H9 (cell line): ENCODE measurements at regions not wholly inside any gene's neighbourhood (a gene's known extent, or its start where the extent isn't known, plus 50 kb on each side); places are given as distances from the start of the nearest gene placed in this dataset.

ENCODE experiments used
- DNase-seq: peaks from one replicate; pipeline ENCODE4 v3.0.0-alpha.2; 2017
- H2AFZ ChIP-seq: one replicate; pipeline ENCODE4 v1.6.1; 2013; ENCODE audit warnings: mild to moderate bottlenecking, low read length, control low read depth, moderate library complexity
- H2AK5ac ChIP-seq: 2 replicates; pipeline ENCODE4 v1.6.1; 2013; ENCODE audit warnings: low read length, control low read depth, mixed read lengths; ENCODE audit not compliant: insufficient read length
- H2BK120ac ChIP-seq: one replicate; pipeline ENCODE4 v1.6.1; 2013; ENCODE audit warnings: low read depth, mild to moderate bottlenecking, low read length, control low read depth, inconsistent platforms; ENCODE audit not compliant: poor library complexity, severe bottlenecking
- H2BK12ac ChIP-seq: 2 replicates; pipeline ENCODE4 v1.6.1; 2013; ENCODE audit warnings: low read length, control low read depth, mixed read lengths, low read depth; ENCODE audit not compliant: insufficient read length
- H2BK15ac ChIP-seq: 2 replicates; pipeline ENCODE4 v1.6.1; 2013; ENCODE audit warnings: low read depth, low read length, control low read depth
- H2BK20ac ChIP-seq: one replicate; pipeline ENCODE4 v1.6.1; 2013; ENCODE audit warnings: low read depth, mild to moderate bottlenecking, low read length, control low read depth, inconsistent platforms; ENCODE audit not compliant: poor library complexity, severe bottlenecking
- H2BK5ac ChIP-seq: 2 replicates; pipeline ENCODE4 v1.6.1; 2013; ENCODE audit warnings: low read length, control low read depth, mixed read lengths; ENCODE audit not compliant: insufficient read length
- H3K14ac ChIP-seq: 2 replicates; pipeline ENCODE4 v1.6.1; 2013; ENCODE audit warnings: low read length, control low read depth; ENCODE audit not compliant: insufficient read depth
- H3K18ac ChIP-seq: 2 replicates; pipeline ENCODE4 v1.6.1; 2013; ENCODE audit warnings: low read depth, mild to moderate bottlenecking, mixed read lengths, low read length, control low read depth; ENCODE audit not compliant: insufficient read length
- H3K23ac ChIP-seq: 2 replicates; pipeline ENCODE4 v1.6.1; 2013; ENCODE audit warnings: low read length, control low read depth, mixed read lengths, low read depth; ENCODE audit not compliant: insufficient read length
- H3K23me2 ChIP-seq: 2 replicates; pipeline ENCODE4 v1.6.1; 2013; ENCODE audit warnings: low read depth, mild to moderate bottlenecking, mixed read lengths, low read length, control low read depth; ENCODE audit not compliant: insufficient read length, poor library complexity, severe bottlenecking
- H3K27ac ChIP-seq: 2 replicates; pipeline ENCODE4 v1.5.1; 2013; ENCODE audit warnings: low read length, control low read depth, mixed read lengths, low read depth; ENCODE audit not compliant: insufficient read length
- H3K27me3 ChIP-seq: 2 replicates; pipeline ENCODE4 v1.6.1; 2013; ENCODE audit warnings: low read length, control low read depth, inconsistent platforms; ENCODE audit not compliant: insufficient read depth
- H3K4ac ChIP-seq: 2 replicates; pipeline ENCODE4 v1.6.1; 2013; ENCODE audit warnings: low read depth, mild to moderate bottlenecking, control low read depth, inconsistent platforms, low read length, moderate library complexity
- H3K4me1 ChIP-seq: 2 replicates; pipeline ENCODE4 v1.6.1; 2013; ENCODE audit warnings: low read length, control low read depth, inconsistent platforms; ENCODE audit not compliant: insufficient read depth
- H3K4me2 ChIP-seq: 2 replicates; pipeline ENCODE4 v1.6.1; 2013; ENCODE audit warnings: low read length, control low read depth, mixed read lengths; ENCODE audit not compliant: insufficient read length, insufficient read depth
- H3K56ac ChIP-seq: 2 replicates; pipeline ENCODE4 v1.6.1; 2013; ENCODE audit warnings: low read depth, mild to moderate bottlenecking, mixed read lengths, low read length, control low read depth; ENCODE audit not compliant: insufficient read length
- H3K79me1 ChIP-seq: 2 replicates; pipeline ENCODE4 v1.6.1; 2013; ENCODE audit warnings: low read depth, mild to moderate bottlenecking, moderate library complexity, low read length, control low read depth, inconsistent platforms; ENCODE audit not compliant: insufficient read depth, poor library complexity, severe bottlenecking
- H3K79me2 ChIP-seq: 2 replicates; pipeline ENCODE4 v1.6.1; 2013; ENCODE audit warnings: low read length, control low read depth, inconsistent platforms; ENCODE audit not compliant: insufficient read depth
- H3K9ac ChIP-seq: 2 replicates; pipeline ENCODE4 v1.6.1; 2013; ENCODE audit warnings: low read length, control low read depth, mixed read lengths; ENCODE audit not compliant: insufficient read length; ENCODE audit errors: extremely low read depth
- H3K9me3 ChIP-seq: one replicate; pipeline ENCODE4 v1.6.1; 2013; ENCODE audit warnings: low read depth, low read length, inconsistent platforms; ENCODE audit not compliant: control insufficient read depth
- H3T11ph ChIP-seq: one replicate; pipeline ENCODE4 v1.6.1; 2013; ENCODE audit warnings: mild to moderate bottlenecking, low read length, control low read depth, inconsistent platforms
- H4K20me1 ChIP-seq: one replicate; pipeline ENCODE4 v1.6.1; 2013; ENCODE audit not compliant: control insufficient read depth, insufficient read length, insufficient read depth
- H4K5ac ChIP-seq: 2 replicates; pipeline ENCODE4 v1.6.1; 2013; ENCODE audit warnings: low read depth, mild to moderate bottlenecking, mixed read lengths, low read length, control low read depth; ENCODE audit not compliant: insufficient read length
- H4K8ac ChIP-seq: replicated peaks from 2 replicates; pipeline ENCODE4 v1.6.1; 2013; ENCODE audit warnings: low read length, control low read depth, mixed read lengths, low read depth; ENCODE audit not compliant: insufficient read length
- H4K91ac ChIP-seq: 2 replicates; pipeline ENCODE4 v1.6.1; 2013; ENCODE audit warnings: low read depth, mild to moderate bottlenecking, moderate library complexity, mixed read lengths, low read length, control low read depth; ENCODE audit not compliant: insufficient read length
- H3K27ac Mint-ChIP-seq, 3 experiments: 2 replicates in 2 of 3; 3 replicates in 1 of 3; pipeline ENCODE4 v1.8.0; 2020 to 2021; ENCODE audit warnings: mixed read lengths in 3 of 3, mild to moderate bottlenecking in 1 of 3, moderate library complexity in 1 of 3
- H3K27me3 Mint-ChIP-seq: 2 replicates; pipeline ENCODE4 v1.8.0; 2021; ENCODE audit warnings: low read depth, mild to moderate bottlenecking, moderate library complexity, mixed read lengths
- H3K36me3 Mint-ChIP-seq, 3 experiments: 2 replicates in 2 of 3; 3 replicates in 1 of 3; pipeline ENCODE4 v1.8.0; 2020 to 2021; ENCODE audit warnings: low read depth in 3 of 3, mixed read lengths in 3 of 3; ENCODE audit not compliant: insufficient read depth in 1 of 3
- H3K4me1 Mint-ChIP-seq, 2 experiments: 2 replicates each; pipeline ENCODE4 v1.8.0; 2020; ENCODE audit warnings: mixed read lengths in 2 of 2
- H3K4me3 Mint-ChIP-seq, 2 experiments: 2 replicates in 1 of 2; 3 replicates in 1 of 2; pipeline ENCODE4 v1.8.0; 2020 to 2021; ENCODE audit warnings: mild to moderate bottlenecking in 2 of 2, mixed read lengths in 2 of 2, moderate library complexity in 1 of 2
- H3K9me3 Mint-ChIP-seq, 2 experiments: 2 replicates in 1 of 2; 3 replicates in 1 of 2; pipeline ENCODE4 v1.8.0; 2020; ENCODE audit warnings: mild to moderate bottlenecking in 2 of 2, mixed read lengths in 2 of 2, moderate library complexity in 1 of 2
- CTCF ChIP-seq: fragments of 200-600 bp; sonication (generic); conservative IDR thresholded peaks from 3 replicates; pipeline ENCODE4 v1.8.0; 2021; ENCODE audit warnings: antibody characterized with exemption, mild to moderate bottlenecking
- WGBS: extraction: QIAGEN DNeasy Blood & Tissue Kit; methylation state at CpG from one replicate; pipeline ENCODE4 v1.1.7; 2013; ENCODE audit warnings: missing lambda C conversion rate, low lambda C conversion rate, mixed read lengths; ENCODE audit not compliant: insufficient read length; ENCODE audit errors: extremely low coverage; 5-methylcytosine and 5-hydroxymethylcytosine counted together

GRCh38 chr10:61040399-61041016, 96.5 kb upstream of the RHOBTB1 start:
- no peak overlapping the region for H3K9ac ChIP-seq
- H3K36me3 Mint-ChIP-seq: peaks cover 0 to 10% (median 8%) of the 10 kb centered on the region in 3 experiments; a peak in 6 of 7 replicates
- no peak overlapping the region for H4K91ac ChIP-seq
- peaks cover 16 to 24% of the 10 kb centered on the region in 2 experiments for H3K4me1 Mint-ChIP-seq
- no peaks in the 10 kb centered on the region; the same call in 1 of the 2 replicates for H3K27me3 Mint-ChIP-seq
- no peak overlapping the region for H2BK5ac ChIP-seq
- H2BK12ac ChIP-seq: no peak overlapping the region
- no peaks in the 10 kb centered on the region for H3K79me1 ChIP-seq
- H3K4ac ChIP-seq: no peak overlapping the region
- WGBS: no CpG with 5 or more reads among the region's 30 CpGs
- no peak overlapping the region for H3K27ac Mint-ChIP-seq
- no peak overlapping the region for H2BK20ac ChIP-seq
- H3K4me1 ChIP-seq: peaks cover 4% of the 10 kb centered on the region; the same call in 1 of the 2 replicates
- H3K4me3 Mint-ChIP-seq: no peak overlapping the region
- H3K18ac ChIP-seq: no peak overlapping the region
- no peak overlapping the region for H2BK120ac ChIP-seq
- no peaks in the 10 kb centered on the region for H3K23me2 ChIP-seq
- H3K9me3 Mint-ChIP-seq: peaks cover 13 to 15% of the 10 kb centered on the region in 2 experiments; a peak in 4 of 5 replicates
- H3K27ac ChIP-seq: no peak overlapping the region
- TF ChIP-seq CTCF: no peak
- no peaks in the 10 kb centered on the region for H4K20me1 ChIP-seq
- H2AFZ ChIP-seq: no peak overlapping the region
- no peak overlapping the region for H3K56ac ChIP-seq
- no peaks in the 10 kb centered on the region for H3K9me3 ChIP-seq
- no peak overlapping the region for H3K23ac ChIP-seq
- no peaks in the 10 kb centered on the region for H3K27me3 ChIP-seq
- H2AK5ac ChIP-seq: no peak overlapping the region
- no peak overlapping the region for H2BK15ac ChIP-seq
- H3K14ac ChIP-seq: no peak overlapping the region
- no peak overlapping the region for H4K5ac ChIP-seq
- no peak for DNase-seq
- H3K79me2 ChIP-seq: no peaks in the 10 kb centered on the region
- no peak overlapping the region for H3K4me2 ChIP-seq
- no peak overlapping the region for H4K8ac ChIP-seq
- H3T11ph ChIP-seq: no peak overlapping the region
